ENCODE measurements at regions not wholly inside any gene's neighbourhood (a gene's known extent, or its start where the extent isn't known, plus 50 kb on each side); places are given as distances from the start of the nearest gene placed in this dataset.

DNA sequence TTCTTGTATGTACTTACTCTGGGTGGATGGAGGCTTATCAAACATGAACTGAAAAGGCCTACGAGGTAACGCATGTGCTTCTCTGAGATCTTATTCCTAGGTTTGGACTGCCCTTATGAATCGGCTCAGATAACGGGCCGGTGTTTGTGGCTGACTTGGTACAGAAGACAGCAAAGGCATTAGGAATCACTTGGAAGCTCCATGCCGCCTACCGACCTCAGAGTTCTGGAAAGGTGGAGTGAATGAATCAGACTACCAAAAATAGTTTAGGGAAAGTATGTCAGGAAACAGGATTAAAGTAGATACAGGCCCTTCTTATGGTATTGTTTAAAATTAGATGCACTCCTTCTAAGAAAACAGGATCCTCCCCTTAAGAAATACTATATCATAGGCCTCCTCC, 172.4 kb upstream of the PCDH9 start:
- WGBS (ENCODE audit: insufficient coverage, insufficient replicate concordance, low lambda C conversion rate, missing lambda C conversion rate): 60% methylated on average over 7 of the region's 7 CpGs
- CTCF ChIA-PET: no interaction called here

More for the DNA sequence above, 172.4 kb upstream of the PCDH9 start:
- H3K4me3 ChIP-seq: no peak overlapping the region
- no TSS peak for BruUV-seq (replicated peaks)
- ChIA-PET POLR2A (no interaction called here), RAD21 (ENCODE audit: unreplicated experiment) (no interaction called here), SMC1A (ENCODE audit: uncharacterized antibody, unreplicated experiment) (interaction anchor here (1.0 to 1.1 kb wide), 2 partner anchors 12 to 44 kb away, joined by 3 read pairs; no protein-coding TSS in a partner anchor)
- H2AFZ ChIP-seq (ENCODE audit: control insufficient read depth, low read depth, low read length): no peak overlapping the region
- in situ Hi-C loops (cut with MboI) (no loop called here), intact Hi-C loops (cut with micrococcal nuclease; ENCODE audit: unreplicated experiment) (no loop called here)
- H3K36me3 ChIP-seq (ENCODE audit: control insufficient read depth in 2 of 2, insufficient read depth in 2 of 2, low read length in 1 of 2): no peaks in the 10 kb centered on the region
- H3K9me3 ChIP-seq (replicated peaks; ENCODE audit: control insufficient read depth, insufficient read depth, low read length): no peaks in the 10 kb centered on the region
- no peak for DNase-seq (ENCODE audit: low read depth, low spot score)
- FAIRE-seq: no peak
- no peak for ATAC-seq
- H3K4me1 ChIP-seq (ENCODE audit: control insufficient read depth, insufficient read depth, low read length): no peaks in the 10 kb centered on the region
- no peaks in the 10 kb centered on the region for H3K79me2 ChIP-seq (ENCODE audit: control insufficient read depth, insufficient read depth, low read length)
- H3K9ac ChIP-seq (ENCODE audit: control insufficient read depth, insufficient read depth, low read length): no peak overlapping the region
- H3K27me3 ChIP-seq (replicated peaks in 1 of 2; ENCODE audit: control insufficient read depth in 2 of 2, insufficient read depth in 2 of 2, low read length in 1 of 2): no peaks in the 10 kb centered on the region
- no peaks in the 10 kb centered on the region for H4K20me1 ChIP-seq (ENCODE audit: control insufficient read depth, insufficient read depth)
- TF ChIP-seq KDM1A (IDR thresholded peaks at IDR 0.05; ENCODE audit: borderline replicate concordance): no peak
- TF ChIP-seq NR2F1 (conservative IDR thresholded peaks at IDR 0.05): no peak
- no peak for TF ChIP-seq NFXL1 (IDR thresholded peaks at IDR 0.05; ENCODE audit: borderline replicate concordance)
- TF ChIP-seq, protein P1, sequence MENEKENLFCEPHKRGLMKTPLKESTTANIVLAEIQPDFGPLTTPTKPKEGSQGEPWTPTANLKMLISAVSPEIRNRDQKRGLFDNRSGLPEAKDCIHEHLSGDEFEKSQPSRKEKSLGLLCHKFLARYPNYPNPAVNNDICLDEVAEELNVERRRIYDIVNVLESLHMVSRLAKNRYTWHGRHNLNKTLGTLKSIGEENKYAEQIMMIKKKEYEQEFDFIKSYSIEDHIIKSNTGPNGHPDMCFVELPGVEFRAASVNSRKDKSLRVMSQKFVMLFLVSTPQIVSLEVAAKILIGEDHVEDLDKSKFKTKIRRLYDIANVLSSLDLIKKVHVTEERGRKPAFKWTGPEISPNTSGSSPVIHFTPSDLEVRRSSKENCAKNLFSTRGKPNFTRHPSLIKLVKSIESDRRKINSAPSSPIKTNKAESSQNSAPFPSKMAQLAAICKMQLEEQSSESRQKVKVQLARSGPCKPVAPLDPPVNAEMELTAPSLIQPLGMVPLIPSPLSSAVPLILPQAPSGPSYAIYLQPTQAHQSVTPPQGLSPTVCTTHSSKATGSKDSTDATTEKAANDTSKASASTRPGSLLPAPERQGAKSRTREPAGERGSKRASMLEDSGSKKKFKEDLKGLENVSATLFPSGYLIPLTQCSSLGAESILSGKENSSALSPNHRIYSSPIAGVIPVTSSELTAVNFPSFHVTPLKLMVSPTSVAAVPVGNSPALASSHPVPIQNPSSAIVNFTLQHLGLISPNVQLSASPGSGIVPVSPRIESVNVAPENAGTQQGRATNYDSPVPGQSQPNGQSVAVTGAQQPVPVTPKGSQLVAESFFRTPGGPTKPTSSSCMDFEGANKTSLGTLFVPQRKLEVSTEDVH (IDR thresholded peaks at IDR 0.05; ENCODE audit: low read depth, partially characterized antibody): no peak
- no peak for TF ChIP-seq HDAC6 (IDR thresholded peaks at IDR 0.05; ENCODE audit: unreplicated experiment)
- TF ChIP-seq, protein P2, sequence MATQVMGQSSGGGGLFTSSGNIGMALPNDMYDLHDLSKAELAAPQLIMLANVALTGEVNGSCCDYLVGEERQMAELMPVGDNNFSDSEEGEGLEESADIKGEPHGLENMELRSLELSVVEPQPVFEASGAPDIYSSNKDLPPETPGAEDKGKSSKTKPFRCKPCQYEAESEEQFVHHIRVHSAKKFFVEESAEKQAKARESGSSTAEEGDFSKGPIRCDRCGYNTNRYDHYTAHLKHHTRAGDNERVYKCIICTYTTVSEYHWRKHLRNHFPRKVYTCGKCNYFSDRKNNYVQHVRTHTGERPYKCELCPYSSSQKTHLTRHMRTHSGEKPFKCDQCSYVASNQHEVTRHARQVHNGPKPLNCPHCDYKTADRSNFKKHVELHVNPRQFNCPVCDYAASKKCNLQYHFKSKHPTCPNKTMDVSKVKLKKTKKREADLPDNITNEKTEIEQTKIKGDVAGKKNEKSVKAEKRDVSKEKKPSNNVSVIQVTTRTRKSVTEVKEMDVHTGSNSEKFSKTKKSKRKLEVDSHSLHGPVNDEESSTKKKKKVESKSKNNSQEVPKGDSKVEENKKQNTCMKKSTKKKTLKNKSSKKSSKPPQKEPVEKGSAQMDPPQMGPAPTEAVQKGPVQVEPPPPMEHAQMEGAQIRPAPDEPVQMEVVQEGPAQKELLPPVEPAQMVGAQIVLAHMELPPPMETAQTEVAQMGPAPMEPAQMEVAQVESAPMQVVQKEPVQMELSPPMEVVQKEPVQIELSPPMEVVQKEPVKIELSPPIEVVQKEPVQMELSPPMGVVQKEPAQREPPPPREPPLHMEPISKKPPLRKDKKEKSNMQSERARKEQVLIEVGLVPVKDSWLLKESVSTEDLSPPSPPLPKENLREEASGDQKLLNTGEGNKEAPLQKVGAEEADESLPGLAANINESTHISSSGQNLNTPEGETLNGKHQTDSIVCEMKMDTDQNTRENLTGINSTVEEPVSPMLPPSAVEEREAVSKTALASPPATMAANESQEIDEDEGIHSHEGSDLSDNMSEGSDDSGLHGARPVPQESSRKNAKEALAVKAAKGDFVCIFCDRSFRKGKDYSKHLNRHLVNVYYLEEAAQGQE (IDR thresholded peaks at IDR 0.05; ENCODE audit: low read depth, low read length): no peak
- TF ChIP-seq, protein P3, sequence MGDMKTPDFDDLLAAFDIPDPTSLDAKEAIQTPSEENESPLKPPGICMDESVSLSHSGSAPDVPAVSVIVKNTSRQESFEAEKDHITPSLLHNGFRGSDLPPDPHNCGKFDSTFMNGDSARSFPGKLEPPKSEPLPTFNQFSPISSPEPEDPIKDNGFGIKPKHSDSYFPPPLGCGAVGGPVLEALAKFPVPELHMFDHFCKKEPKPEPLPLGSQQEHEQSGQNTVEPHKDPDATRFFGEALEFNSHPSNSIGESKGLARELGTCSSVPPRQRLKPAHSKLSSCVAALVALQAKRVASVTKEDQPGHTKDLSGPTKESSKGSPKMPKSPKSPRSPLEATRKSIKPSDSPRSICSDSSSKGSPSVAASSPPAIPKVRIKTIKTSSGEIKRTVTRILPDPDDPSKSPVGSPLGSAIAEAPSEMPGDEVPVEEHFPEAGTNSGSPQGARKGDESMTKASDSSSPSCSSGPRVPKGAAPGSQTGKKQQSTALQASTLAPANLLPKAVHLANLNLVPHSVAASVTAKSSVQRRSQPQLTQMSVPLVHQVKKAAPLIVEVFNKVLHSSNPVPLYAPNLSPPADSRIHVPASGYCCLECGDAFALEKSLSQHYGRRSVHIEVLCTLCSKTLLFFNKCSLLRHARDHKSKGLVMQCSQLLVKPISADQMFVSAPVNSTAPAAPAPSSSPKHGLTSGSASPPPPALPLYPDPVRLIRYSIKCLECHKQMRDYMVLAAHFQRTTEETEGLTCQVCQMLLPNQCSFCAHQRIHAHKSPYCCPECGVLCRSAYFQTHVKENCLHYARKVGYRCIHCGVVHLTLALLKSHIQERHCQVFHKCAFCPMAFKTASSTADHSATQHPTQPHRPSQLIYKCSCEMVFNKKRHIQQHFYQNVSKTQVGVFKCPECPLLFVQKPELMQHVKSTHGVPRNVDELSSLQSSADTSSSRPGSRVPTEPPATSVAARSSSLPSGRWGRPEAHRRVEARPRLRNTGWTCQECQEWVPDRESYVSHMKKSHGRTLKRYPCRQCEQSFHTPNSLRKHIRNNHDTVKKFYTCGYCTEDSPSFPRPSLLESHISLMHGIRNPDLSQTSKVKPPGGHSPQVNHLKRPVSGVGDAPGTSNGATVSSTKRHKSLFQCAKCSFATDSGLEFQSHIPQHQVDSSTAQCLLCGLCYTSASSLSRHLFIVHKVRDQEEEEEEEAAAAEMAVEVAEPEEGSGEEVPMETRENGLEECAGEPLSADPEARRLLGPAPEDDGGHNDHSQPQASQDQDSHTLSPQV (IDR thresholded peaks at IDR 0.05): no peak
- H3K27ac ChIP-seq (ENCODE audit: control insufficient read depth, insufficient read depth): no peak overlapping the region
- H3K4me2 ChIP-seq (ENCODE audit: control insufficient read depth, insufficient read depth): no peak overlapping the region
